Astrocyte of the cerebellum (primary cell): ENCODE measurements at regions not wholly inside any gene's neighbourhood (a gene's known extent, or its start where the extent isn't known, plus 50 kb on each side); places are given as distances from the start of the nearest gene placed in this dataset.
A peak's percentile ranks its signal among the peaks of the same experiment; 100 is the strongest.

Source experiments
- DNase-seq: peaks from one replicate; pipeline ENCODE4 v3.0.0-alpha.2; 2011; ENCODE audit warnings: low read depth
- H3K4me3 ChIP-seq: 2 replicates; pipeline ENCODE4 v1.5.1; 2011; ENCODE audit warnings: mild to moderate bottlenecking, low read depth, low read length, moderate library complexity
- CTCF ChIP-seq: IDR thresholded peaks from 2 replicates; pipeline ENCODE4 v1.5.1; 2012; ENCODE audit warnings: low read length, low read depth, moderate library complexity, mild to moderate bottlenecking; ENCODE audit errors: missing control alignments
- in situ Hi-C: cut with HindIII; loops from 2 replicates; pipeline ENCODE4 v1.10.0; 2017; ENCODE audit warnings: low sequenced_read_pairs

GRCh38 chr6:117168296-117169063 lies 96.9 kb upstream of the VGLL2 start:
- no peak overlapping the region for H3K4me3 ChIP-seq
- DNase-seq = no peak
- TF ChIP-seq CTCF = no peak
- in situ Hi-C loops = no loop called here

GRCh38 chr6:117169064-117169665 lies 96.2 kb upstream of the VGLL2 start:
- no peak for DNase-seq
- TF ChIP-seq CTCF = no peak
- in situ Hi-C loops = no loop called here
- H3K4me3 ChIP-seq = no peak overlapping the region

- TF ChIP-seq CTCF = no peak
- H3K4me3 ChIP-seq = no peak overlapping the region
- in situ Hi-C loops = no loop called here
- DNase-seq = no peak
Observed at GRCh38 chr6:117169781-117170281, 95.5 kb upstream of the VGLL2 start.

GRCh38 chr6:117174835-117175360 lies 90.5 kb upstream of the VGLL2 start:
- no peak for TF ChIP-seq CTCF
- DNase-seq = no peak
- in situ Hi-C loops = no loop called here
- H3K4me3 ChIP-seq = no peak overlapping the region

GRCh38 chr6:117188627-117189201 lies 76.6 kb upstream of the VGLL2 start:
- DNase-seq = no peak
- TF ChIP-seq CTCF = peak; percentile 62
- no peak overlapping the region for H3K4me3 ChIP-seq
- in situ Hi-C loops = no loop called here

- no peak for DNase-seq
- H3K4me3 ChIP-seq = no peak overlapping the region
- in situ Hi-C loops = no loop called here
- TF ChIP-seq CTCF = no peak
Observed at GRCh38 chr6:117191009-117191408, 74.3 kb upstream of the VGLL2 start.
